ENCODE measurements at regions not wholly inside any gene's neighbourhood (a gene's known extent, or its start where the extent isn't known, plus 50 kb on each side); places are given as distances from the start of the nearest gene placed in this dataset.

GRCh38 chr10:44006771-44007170 lies 358.1 kb upstream of the ZNF32 start:
- TF ChIP-seq, protein P1, sequence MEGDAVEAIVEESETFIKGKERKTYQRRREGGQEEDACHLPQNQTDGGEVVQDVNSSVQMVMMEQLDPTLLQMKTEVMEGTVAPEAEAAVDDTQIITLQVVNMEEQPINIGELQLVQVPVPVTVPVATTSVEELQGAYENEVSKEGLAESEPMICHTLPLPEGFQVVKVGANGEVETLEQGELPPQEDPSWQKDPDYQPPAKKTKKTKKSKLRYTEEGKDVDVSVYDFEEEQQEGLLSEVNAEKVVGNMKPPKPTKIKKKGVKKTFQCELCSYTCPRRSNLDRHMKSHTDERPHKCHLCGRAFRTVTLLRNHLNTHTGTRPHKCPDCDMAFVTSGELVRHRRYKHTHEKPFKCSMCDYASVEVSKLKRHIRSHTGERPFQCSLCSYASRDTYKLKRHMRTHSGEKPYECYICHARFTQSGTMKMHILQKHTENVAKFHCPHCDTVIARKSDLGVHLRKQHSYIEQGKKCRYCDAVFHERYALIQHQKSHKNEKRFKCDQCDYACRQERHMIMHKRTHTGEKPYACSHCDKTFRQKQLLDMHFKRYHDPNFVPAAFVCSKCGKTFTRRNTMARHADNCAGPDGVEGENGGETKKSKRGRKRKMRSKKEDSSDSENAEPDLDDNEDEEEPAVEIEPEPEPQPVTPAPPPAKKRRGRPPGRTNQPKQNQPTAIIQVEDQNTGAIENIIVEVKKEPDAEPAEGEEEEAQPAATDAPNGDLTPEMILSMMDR (IDR thresholded peaks at IDR 0.05), result no peak
- no peak for TF ChIP-seq POLR2A (IDR thresholded peaks at IDR 0.05)
